ENCODE measurements at regions not wholly inside any gene's neighbourhood (a gene's known extent, or its start where the extent isn't known, plus 50 kb on each side); places are given as distances from the start of the nearest gene placed in this dataset.

DNA sequence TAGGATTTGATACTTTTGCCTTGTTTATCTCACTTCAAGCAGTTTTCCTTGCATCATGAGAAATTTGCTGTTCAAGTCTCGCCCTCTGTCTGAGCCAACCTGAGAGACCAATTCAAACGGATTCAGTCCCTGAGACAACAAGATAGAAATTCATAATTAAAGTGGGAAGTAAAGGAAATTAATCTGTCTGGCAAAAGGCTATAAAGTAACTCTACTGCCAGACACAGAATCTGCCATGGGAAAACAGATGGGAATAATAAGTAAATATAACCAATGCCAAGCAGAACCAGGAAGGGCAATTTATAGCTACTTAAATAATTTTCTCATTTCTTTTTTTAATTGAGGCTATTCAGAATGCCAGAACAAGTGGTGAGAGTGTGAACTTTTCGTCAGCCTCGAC is 239.6 kb downstream of the TFAP2C start:
- no peak overlapping the region for H3K9ac ChIP-seq
- no peak overlapping the region for H2AFZ ChIP-seq (replicated peaks)
- H3K27me3 ChIP-seq, result no peaks in the 10 kb centered on the region
- H3K4me1 ChIP-seq, result no peaks in the 10 kb centered on the region
- no peaks in the 10 kb centered on the region for H3K79me2 ChIP-seq (ENCODE audit: low read depth)
- no peak overlapping the region for H3K27ac ChIP-seq
- no peaks in the 10 kb centered on the region for H4K20me1 ChIP-seq (ENCODE audit: low read depth)
- Mint-ChIP-seq H3K36me3 (no peaks in the 10 kb centered on the region), H3K4me3 (no peak overlapping the region), H3K4me1 (peaks cover 15% of the 10 kb centered on the region), H3K27me3 (ENCODE audit: insufficient read depth, low read depth) (peaks cover 16% of the 10 kb centered on the region), H3K9me3 (peaks cover 4% of the 10 kb centered on the region), H3K27ac (no peak overlapping the region)
- no peak for DNase-seq (ENCODE audit: low spot score)
- no peaks in the 10 kb centered on the region for H3K36me3 ChIP-seq
- TF ChIP-seq EZH2 (IDR thresholded peaks at IDR 0.05) (no peak), EZH2phosphoT487 (IDR thresholded peaks at IDR 0.05) (no peak), CTCF (IDR thresholded peaks at IDR 0.05) (no peak)
- no peak overlapping the region for H3K4me3 ChIP-seq
- no peak overlapping the region for H3K4me2 ChIP-seq
- no peaks in the 10 kb centered on the region for H3K9me3 ChIP-seq (ENCODE audit: low read depth)
- H3F3A ChIP-seq (ENCODE audit: low read depth), result no peaks in the 10 kb centered on the region

GRCh38 chr20:56870271-56870670 is 241.2 kb downstream of the TFAP2C start:
- H3K79me2 ChIP-seq (ENCODE audit: low read depth), result no peaks in the 10 kb centered on the region
- H3K4me1 Mint-ChIP-seq, result peaks cover 10% of the 10 kb centered on the region
- TF ChIP-seq EZH2 (IDR thresholded peaks at IDR 0.05), result no peak
- TF ChIP-seq EZH2phosphoT487 (IDR thresholded peaks at IDR 0.05), result no peak
- peaks cover 20% of the 10 kb centered on the region for H3K27me3 Mint-ChIP-seq (ENCODE audit: insufficient read depth, low read depth)
- no peak overlapping the region for H2AFZ ChIP-seq (replicated peaks)
- no peak overlapping the region for H3K27ac ChIP-seq
- no peaks in the 10 kb centered on the region for H4K20me1 ChIP-seq (ENCODE audit: low read depth)
- DNase-seq (ENCODE audit: low spot score), result no peak
- H3K4me3 Mint-ChIP-seq, result peak overlapping the region; percentile 26
- no peak overlapping the region for H3K9ac ChIP-seq
- no peaks in the 10 kb centered on the region for H3K4me1 ChIP-seq
- no peaks in the 10 kb centered on the region for H3K9me3 ChIP-seq (ENCODE audit: low read depth)
- no peaks in the 10 kb centered on the region for H3K36me3 Mint-ChIP-seq
- no peaks in the 10 kb centered on the region for H3K27me3 ChIP-seq
- no peaks in the 10 kb centered on the region for H3F3A ChIP-seq (ENCODE audit: low read depth)
- H3K9me3 Mint-ChIP-seq, result peaks cover 4% of the 10 kb centered on the region
- no peak overlapping the region for H3K4me3 ChIP-seq
- H3K36me3 ChIP-seq, result no peaks in the 10 kb centered on the region
- H3K4me2 ChIP-seq, result no peak overlapping the region
- H3K27ac Mint-ChIP-seq, result no peak overlapping the region

DNA sequence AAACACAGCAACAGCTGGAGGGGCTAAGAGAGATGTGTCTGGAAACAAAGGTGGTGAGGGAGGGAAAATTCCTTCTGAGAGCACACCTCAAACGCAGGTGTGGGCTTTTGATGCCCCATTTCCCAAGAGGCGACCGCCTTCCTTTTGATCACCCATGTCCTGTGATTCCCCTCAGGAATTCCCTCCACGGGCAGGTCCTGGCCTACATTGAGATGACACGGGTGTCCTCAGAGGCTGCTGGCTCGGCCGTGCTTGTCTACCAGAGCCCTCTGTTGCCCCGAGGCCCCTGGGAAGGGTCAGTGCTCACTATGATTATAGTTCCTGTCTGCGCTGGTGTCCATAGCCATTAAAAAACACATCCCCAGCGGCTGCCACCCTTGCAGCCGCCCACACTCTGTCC is 242.6 kb downstream of the TFAP2C start:
- H3K79me2 ChIP-seq (ENCODE audit: low read depth), result no peaks in the 10 kb centered on the region
- no peaks in the 10 kb centered on the region for H3F3A ChIP-seq (ENCODE audit: low read depth)
- Mint-ChIP-seq H3K27me3 (ENCODE audit: insufficient read depth, low read depth) (peaks cover 20% of the 10 kb centered on the region), H3K36me3 (no peaks in the 10 kb centered on the region), H3K4me1 (peaks cover 2% of the 10 kb centered on the region), H3K9me3 (peaks cover 8% of the 10 kb centered on the region), H3K4me3 (no peak overlapping the region), H3K27ac (no peak overlapping the region)
- no peaks in the 10 kb centered on the region for H4K20me1 ChIP-seq (ENCODE audit: low read depth)
- H3K4me2 ChIP-seq, result no peak overlapping the region
- H2AFZ ChIP-seq (replicated peaks), result no peak overlapping the region
- TF ChIP-seq CTCF (IDR thresholded peaks at IDR 0.05), result no peak
- TF ChIP-seq EZH2phosphoT487 (IDR thresholded peaks at IDR 0.05), result no peak
- TF ChIP-seq EZH2 (IDR thresholded peaks at IDR 0.05), result no peak
- no peak overlapping the region for H3K9ac ChIP-seq
- no peaks in the 10 kb centered on the region for H3K27me3 ChIP-seq
- no peak overlapping the region for H3K4me3 ChIP-seq
- H3K36me3 ChIP-seq, result no peaks in the 10 kb centered on the region
- DNase-seq (ENCODE audit: low spot score), result no peak
- no peaks in the 10 kb centered on the region for H3K9me3 ChIP-seq (ENCODE audit: low read depth)
- H3K27ac ChIP-seq, result no peak overlapping the region
- H3K4me1 ChIP-seq, result no peaks in the 10 kb centered on the region

DNA sequence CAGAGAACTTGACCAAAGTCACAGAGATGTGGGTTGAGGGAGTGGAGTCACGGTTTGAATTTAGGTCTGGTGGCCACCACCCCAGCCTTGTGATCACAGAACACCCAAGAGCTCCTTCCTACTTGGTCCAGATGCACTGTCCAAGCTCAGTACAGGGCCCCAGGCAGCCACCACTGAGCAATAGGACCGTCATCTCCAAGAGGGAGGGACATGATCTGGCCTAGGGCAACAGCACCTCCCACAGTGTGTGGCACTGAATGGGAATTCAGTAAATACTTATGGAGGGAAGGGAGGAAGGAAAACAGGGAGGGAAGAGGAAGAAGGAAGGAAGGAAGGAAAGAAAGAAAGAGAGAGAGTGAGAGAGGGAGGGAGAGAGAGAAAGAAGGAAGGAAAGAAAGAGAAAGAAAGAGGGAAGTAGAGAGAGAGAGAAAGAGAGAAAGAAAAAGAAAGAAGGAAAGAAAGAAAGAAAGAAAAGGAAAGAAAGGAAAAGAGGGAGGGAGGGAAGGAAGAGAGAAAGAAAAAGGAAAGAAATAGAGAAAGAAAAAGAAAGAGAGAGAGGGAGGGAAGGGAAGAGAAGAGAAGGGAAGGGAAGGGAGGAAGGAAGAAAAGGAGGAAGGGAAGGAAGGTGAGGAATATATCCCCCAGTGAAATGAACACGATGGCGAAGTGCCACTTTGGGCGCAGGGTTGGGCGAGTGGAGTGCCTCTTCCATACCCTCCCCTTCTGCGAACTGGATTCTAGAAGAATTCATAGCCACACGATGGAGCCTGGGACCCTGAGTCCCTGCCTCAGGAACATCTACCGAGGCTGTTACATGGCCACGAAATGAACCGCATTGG is 243.7 kb downstream of the TFAP2C start:
- H3K9me3 ChIP-seq (ENCODE audit: low read depth), result no peaks in the 10 kb centered on the region
- TF ChIP-seq EZH2 (IDR thresholded peaks at IDR 0.05), result no peak
- no peak for TF ChIP-seq CTCF (IDR thresholded peaks at IDR 0.05)
- TF ChIP-seq EZH2phosphoT487 (IDR thresholded peaks at IDR 0.05), result no peak
- H2AFZ ChIP-seq (replicated peaks), result no peak overlapping the region
- no peaks in the 10 kb centered on the region for H3F3A ChIP-seq (ENCODE audit: low read depth)
- H3K27ac ChIP-seq, result no peak overlapping the region
- H3K36me3 Mint-ChIP-seq, result no peaks in the 10 kb centered on the region
- H3K4me3 ChIP-seq, result no peak overlapping the region
- no peaks in the 10 kb centered on the region for H3K79me2 ChIP-seq (ENCODE audit: low read depth)
- DNase-seq (ENCODE audit: low spot score), result no peak
- no peaks in the 10 kb centered on the region for H3K27me3 ChIP-seq
- no peaks in the 10 kb centered on the region for H3K36me3 ChIP-seq
- H3K4me1 ChIP-seq, result no peaks in the 10 kb centered on the region
- H3K4me3 Mint-ChIP-seq, result no peak overlapping the region
- H3K4me2 ChIP-seq, result no peak overlapping the region
- H3K9ac ChIP-seq, result no peak overlapping the region
- H3K9me3 Mint-ChIP-seq, result peaks cover 8% of the 10 kb centered on the region
- no peak overlapping the region for H3K27ac Mint-ChIP-seq
- H3K27me3 Mint-ChIP-seq (ENCODE audit: insufficient read depth, low read depth), result peaks cover 18% of the 10 kb centered on the region
- no peaks in the 10 kb centered on the region for H3K4me1 Mint-ChIP-seq
- H4K20me1 ChIP-seq (ENCODE audit: low read depth), result no peaks in the 10 kb centered on the region
